22Rv1 (cell line): ENCODE measurements at regions not wholly inside any gene's neighbourhood (a gene's known extent, or its start where the extent isn't known, plus 50 kb on each side); places are given as distances from the start of the nearest gene placed in this dataset.

ENCODE experiments used
- ZFX ChIP-seq: fragments of 450-650 bp; IDR thresholded peaks from 2 replicates; pipeline ENCODE4 v1.6.1; 2017; ENCODE audit warnings: antibody characterized with exemption, borderline replicate concordance
- TF ChIP-seq, protein P1 (sequence below): fragments of 450-650 bp; IDR thresholded peaks from 2 replicates; pipeline ENCODE4 v1.5.1; 2017; ENCODE audit warnings: mild to moderate bottlenecking

DNA sequence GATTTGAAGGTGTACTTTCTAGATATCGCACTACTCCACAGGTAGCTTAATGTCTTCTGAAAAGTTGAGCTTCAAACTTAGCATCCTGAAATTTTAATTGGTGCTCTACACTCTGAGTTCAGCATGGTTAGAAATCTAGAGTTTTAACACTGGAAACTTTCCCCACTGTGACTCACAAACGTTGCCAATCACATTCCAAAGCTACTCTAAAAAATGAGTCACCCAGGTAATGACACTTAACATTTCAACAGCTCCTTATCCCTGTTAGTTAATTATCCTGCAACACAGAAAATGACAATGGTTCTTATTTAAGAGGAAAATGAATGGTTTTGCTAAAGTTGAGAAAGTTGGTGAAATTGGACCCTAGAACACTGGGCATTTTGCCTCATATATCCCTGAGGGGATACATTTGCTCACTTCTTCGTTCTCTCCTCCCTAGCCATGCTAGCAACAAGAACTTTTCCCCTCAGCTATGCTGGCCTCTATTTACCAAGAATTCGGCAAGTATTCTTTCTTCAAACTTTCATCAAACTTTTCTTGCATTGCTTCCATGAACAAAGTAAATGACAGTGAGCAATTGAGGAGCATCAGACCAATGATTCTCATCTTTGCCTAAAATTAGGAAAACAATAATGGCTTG, 1024.1 kb upstream of the KLHL29 start:
- TF ChIP-seq, protein P1, sequence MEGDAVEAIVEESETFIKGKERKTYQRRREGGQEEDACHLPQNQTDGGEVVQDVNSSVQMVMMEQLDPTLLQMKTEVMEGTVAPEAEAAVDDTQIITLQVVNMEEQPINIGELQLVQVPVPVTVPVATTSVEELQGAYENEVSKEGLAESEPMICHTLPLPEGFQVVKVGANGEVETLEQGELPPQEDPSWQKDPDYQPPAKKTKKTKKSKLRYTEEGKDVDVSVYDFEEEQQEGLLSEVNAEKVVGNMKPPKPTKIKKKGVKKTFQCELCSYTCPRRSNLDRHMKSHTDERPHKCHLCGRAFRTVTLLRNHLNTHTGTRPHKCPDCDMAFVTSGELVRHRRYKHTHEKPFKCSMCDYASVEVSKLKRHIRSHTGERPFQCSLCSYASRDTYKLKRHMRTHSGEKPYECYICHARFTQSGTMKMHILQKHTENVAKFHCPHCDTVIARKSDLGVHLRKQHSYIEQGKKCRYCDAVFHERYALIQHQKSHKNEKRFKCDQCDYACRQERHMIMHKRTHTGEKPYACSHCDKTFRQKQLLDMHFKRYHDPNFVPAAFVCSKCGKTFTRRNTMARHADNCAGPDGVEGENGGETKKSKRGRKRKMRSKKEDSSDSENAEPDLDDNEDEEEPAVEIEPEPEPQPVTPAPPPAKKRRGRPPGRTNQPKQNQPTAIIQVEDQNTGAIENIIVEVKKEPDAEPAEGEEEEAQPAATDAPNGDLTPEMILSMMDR = no peak
- no peak for TF ChIP-seq ZFX
